HCT116 (cell line): ENCODE measurements at regions not wholly inside any gene's neighbourhood (a gene's known extent, or its start where the extent isn't known, plus 50 kb on each side); places are given as distances from the start of the nearest gene placed in this dataset.
A peak's percentile ranks its signal among the peaks of the same experiment; 100 is the strongest.

Experiments used
- ATAC-seq: fragments of 200-7000 bp; cut with Tn5 transposase; 2 replicates; pipeline ENCODE4 v1.9.1; 2020; ENCODE audit warnings: mild to moderate bottlenecking, moderate library complexity
- BruUV-seq: library from RNA; stranded (reverse); fragments of 400-500 nt; replicated peaks from 2 replicates; lab custom pipeline; 2021; lab: Mats Ljungman, UMichigan
- CTCF ChIA-PET: fragments of 300-600 bp; sonication (Branson Sonifier 250); formaldehyde crosslinking; loops from one replicate; lab custom pipeline; 2021; ENCODE audit warnings: antibody characterized with exemption; lab: Charles Lee
- POLR2A ChIA-PET: fragments of 300-600, 350-600 bp; sonication (Branson Sonifier 250); formaldehyde crosslinking; loops from one replicate; lab custom pipeline; 2021; ENCODE audit warnings: antibody characterized with exemption; lab: Charles Lee
- RAD21 ChIA-PET, 2 experiments: fragments of 300-600 bp; sonication (Branson Sonifier 250); formaldehyde crosslinking; loops; one replicate each; lab custom pipeline; 2023; ENCODE audit warnings: low total read pairs in 2 of 2; ENCODE audit not compliant: uncharacterized antibody in 2 of 2, unreplicated experiment in 2 of 2, low non-redundant PET in 1 of 2; lab: Charles Lee
- DNase-seq: peaks from one replicate; pipeline ENCODE4 v3.0.0-alpha.2; 2010; ENCODE audit warnings: low read depth, low spot score
- H2AFZ ChIP-seq: fragments of 200-600 bp; shearing (Covaris generic), sonication (generic); 2 replicates; pipeline ENCODE4 v1.6.1; 2017; ENCODE audit warnings: low read depth, mixed run types, mixed read lengths, antibody characterized with exemption, low read length; ENCODE audit not compliant: poor library complexity, severe bottlenecking
- H3K27ac ChIP-seq: 2 replicates; pipeline ENCODE4 v1.5.1; 2012; ENCODE audit warnings: low read depth, low read length
- H3K27me3 ChIP-seq: fragments of 200-600 bp; sonication (generic); 2 replicates; pipeline ENCODE4 v1.6.1; 2016; ENCODE audit warnings: mixed run types, low read length, mixed read lengths; ENCODE audit not compliant: insufficient read depth
- H3K36me3 ChIP-seq, 2 experiments: fragments of 200-500 bp in 1 of 2; fragments of 200-600 bp in 1 of 2; sonication (Bioruptor generic) in 1 of 2; sonication (generic) in 1 of 2; 2 replicates each; pipeline versions ENCODE4 v1.5.1 to v1.6.1; 2014 to 2016; ENCODE audit warnings: low read length in 2 of 2, inconsistent platforms in 1 of 2, mixed read lengths in 1 of 2, mixed run types in 1 of 2; ENCODE audit not compliant: insufficient read depth in 2 of 2, control insufficient read depth in 1 of 2
- H3K4me1 ChIP-seq, 2 experiments: fragments of 200-600 bp in 1 of 2; sonication (generic) in 1 of 2; 2 replicates each; pipeline versions ENCODE4 v1.5.1 to v1.6.1; 2012 to 2017; ENCODE audit warnings: low read length in 2 of 2, inconsistent platforms in 1 of 2, mild to moderate bottlenecking in 1 of 2, mixed read lengths in 1 of 2, mixed run types in 1 of 2, moderate library complexity in 1 of 2; ENCODE audit not compliant: insufficient read depth in 2 of 2, control insufficient read depth in 1 of 2
- H3K4me2 ChIP-seq: fragments of 200-600 bp; sonication (generic); 2 replicates; pipeline ENCODE4 v1.6.1; 2017; ENCODE audit warnings: mixed run types, low read length, mixed read lengths
- H3K4me3 ChIP-seq, 2 experiments: fragments of 200-600 bp in 1 of 2; sonication (generic) in 1 of 2; replicated peaks in 1 of 2; 2 replicates each; pipeline ENCODE4 v1.5.1; 2011 to 2016; ENCODE audit warnings: low read length in 2 of 2, control low read depth in 1 of 2, low read depth in 1 of 2, mild to moderate bottlenecking in 1 of 2, mixed read lengths in 1 of 2, mixed run types in 1 of 2
- H3K79me2 ChIP-seq: fragments of 200-600 bp; sonication (generic); 2 replicates; pipeline ENCODE4 v1.6.1; 2017; ENCODE audit warnings: mild to moderate bottlenecking, mixed run types, low read length, moderate library complexity, mixed read lengths; ENCODE audit not compliant: insufficient read depth
- H3K9ac ChIP-seq: fragments of 200-600 bp; sonication (generic); 2 replicates; pipeline ENCODE4 v1.6.1; 2016; ENCODE audit warnings: low read length, mixed read lengths
- H3K9me2 ChIP-seq: fragments of 200-600 bp; sonication (generic), shearing (Covaris generic); 2 replicates; pipeline ENCODE4 v1.6.1; 2017; ENCODE audit warnings: mixed run types, mild to moderate bottlenecking, moderate library complexity; ENCODE audit not compliant: insufficient read depth
- H3K9me3 ChIP-seq, 2 experiments: fragments of 200-500 bp in 1 of 2; fragments of 200-600 bp in 1 of 2; sonication (Bioruptor generic) in 1 of 2; sonication (generic) in 1 of 2; 2 replicates each; pipeline ENCODE4 v1.6.1; 2014 to 2017; ENCODE audit warnings: low read length in 2 of 2, mixed read lengths in 2 of 2, inconsistent platforms in 1 of 2, low read depth in 1 of 2, mild to moderate bottlenecking in 1 of 2, mixed run types in 1 of 2, moderate library complexity in 1 of 2; ENCODE audit not compliant: control insufficient read depth in 1 of 2, insufficient read depth in 1 of 2
- H4K20me1 ChIP-seq: fragments of 200-600 bp; sonication (generic), shearing (Covaris generic); 2 replicates; pipeline ENCODE4 v1.6.1; 2017; ENCODE audit warnings: mixed run types, mild to moderate bottlenecking, moderate library complexity; ENCODE audit not compliant: insufficient read depth
- CTCF ChIP-seq, 3 experiments: fragments of 200-600 bp in 1 of 3; sonication (generic) in 1 of 3; IDR thresholded peaks in 2 of 3; conservative IDR thresholded peaks in 1 of 3; 2 replicates each; pipeline ENCODE4 v1.5.1; 2012 to 2017; ENCODE audit warnings: low read depth in 2 of 3, low read length in 2 of 3, antibody characterized with exemption in 1 of 3, borderline replicate concordance in 1 of 3, control low read depth in 1 of 3, mild to moderate bottlenecking in 1 of 3, mixed read lengths in 1 of 3, mixed run types in 1 of 3, moderate library complexity in 1 of 3; ENCODE audit not compliant: insufficient read depth in 1 of 3
- EZH2phosphoT487 ChIP-seq: fragments of 200-600 bp; IDR thresholded peaks from 2 replicates; pipeline ENCODE4 v1.6.1; 2018; ENCODE audit warnings: antibody characterized with exemption, borderline replicate concordance
- FOSL1 ChIP-seq: IDR thresholded peaks from 2 replicates; pipeline ENCODE4 v1.6.1; 2012; ENCODE audit warnings: low read depth
- POLR2A ChIP-seq: IDR thresholded peaks from 2 replicates; pipeline ENCODE4 v1.7.0; 2011; ENCODE audit warnings: borderline replicate concordance; ENCODE audit not compliant: insufficient read depth, insufficient read length; ENCODE audit errors: extremely low read depth
- POLR2AphosphoS5 ChIP-seq: IDR thresholded peaks from 2 replicates; pipeline ENCODE4 v1.6.1; 2011; ENCODE audit warnings: mild to moderate bottlenecking, low read depth, low read length, moderate library complexity
- RAD21 ChIP-seq: IDR thresholded peaks from 2 replicates; pipeline ENCODE4 v1.6.1; 2012; ENCODE audit warnings: low read depth, mild to moderate bottlenecking
- REST ChIP-seq: IDR thresholded peaks from 2 replicates; pipeline ENCODE4 v1.6.1; 2012; ENCODE audit warnings: low read depth
- SIN3A ChIP-seq: IDR thresholded peaks from 2 replicates; pipeline ENCODE4 v1.6.1; 2012; ENCODE audit warnings: low read depth
- SRF ChIP-seq: IDR thresholded peaks from 2 replicates; pipeline ENCODE4 v1.6.1; 2012; ENCODE audit warnings: low read depth
- TCF7L2 ChIP-seq: IDR thresholded peaks from 2 replicates; pipeline ENCODE4 v1.7.0; 2011; ENCODE audit warnings: borderline replicate concordance, inconsistent platforms; ENCODE audit not compliant: insufficient read depth, insufficient read length; ENCODE audit errors: extremely low read depth
- YY1 ChIP-seq: IDR thresholded peaks from 2 replicates; pipeline ENCODE4 v1.6.1; 2011; ENCODE audit warnings: low read length, low read depth, moderate library complexity, mild to moderate bottlenecking; ENCODE audit not compliant: insufficient replicate concordance; ENCODE audit errors: extremely low read depth
- ZFX ChIP-seq: fragments of 450-650 bp; IDR thresholded peaks from 2 replicates; pipeline ENCODE4 v1.6.1; 2017
- ZNF274 ChIP-seq: fragments of 200-500 bp; sonication (Bioruptor generic); IDR thresholded peaks from 2 replicates; pipeline ENCODE4 v1.6.1; 2014; ENCODE audit warnings: mild to moderate bottlenecking, low read depth, low read length, inconsistent platforms
- intact Hi-C: fragments of 100-400 bp; cut with micrococcal nuclease; formaldehyde crosslinking; loops from 2 replicates; pipeline ENCODE4 v1.10.0; 2022

- RAD21 ChIA-PET, result no interaction called here
- H4K20me1 ChIP-seq, result no peaks in the 10 kb centered on the region
- no TSS peak for BruUV-seq
- TF ChIP-seq CTCF (IDR thresholded peaks at IDR 0.05 in 2 of 3, conservative IDR thresholded peaks at IDR 0.05 in 1 of 3; ENCODE audit: borderline replicate concordance in 1 of 3, insufficient read depth in 1 of 3, low read depth in 2 of 3, low read length in 2 of 3) (peak in 1 of 3 experiments; percentile 27; a peak in 2 of 6 replicates), SIN3A (no peak)
- H3K27ac ChIP-seq, result no peak overlapping the region
- H3K9me2 ChIP-seq, result no peaks in the 10 kb centered on the region
- H3K4me1 ChIP-seq, result no peaks in the 10 kb centered on the region
- no peaks in the 10 kb centered on the region for H3K9me3 ChIP-seq
- no peak overlapping the region for H3K9ac ChIP-seq
- H3K4me3 ChIP-seq, result no peak overlapping the region
- DNase-seq, result no peak
- no peak overlapping the region for H2AFZ ChIP-seq
- H3K4me2 ChIP-seq, result no peak overlapping the region
- no peaks in the 10 kb centered on the region for H3K27me3 ChIP-seq
- ATAC-seq, result no peak
- H3K79me2 ChIP-seq, result no peaks in the 10 kb centered on the region
- CTCF ChIA-PET, result no interaction called here
- intact Hi-C loops, result loop anchor here (5.0 kb wide), 1 partner anchor 295 kb away; no protein-coding TSS in a partner anchor
- H3K36me3 ChIP-seq, result no peaks in the 10 kb centered on the region
- POLR2A ChIA-PET, result no interaction called here
Observed at GRCh38 chrX:80282535-80282934, 137.7 kb upstream of the TENT5D start.

GRCh38 chrX:80285131-80285773 is 135.0 kb upstream of the TENT5D start:
- Histone ChIP-seq H4K20me1 (no peaks in the 10 kb centered on the region), H3K4me3 (no peak overlapping the region), H3K4me2 (no peak overlapping the region), H3K27ac (no peak overlapping the region), H3K36me3 (no peaks in the 10 kb centered on the region), H3K9ac (no peak overlapping the region), H3K9me3 (no peaks in the 10 kb centered on the region), H3K9me2 (no peaks in the 10 kb centered on the region), H3K27me3 (no peaks in the 10 kb centered on the region), H3K79me2 (no peaks in the 10 kb centered on the region), H3K4me1 (no peaks in the 10 kb centered on the region), H2AFZ (no peak overlapping the region)
- ChIA-PET CTCF (no interaction called here), RAD21 (no interaction called here), POLR2A (no interaction called here)
- DNase-seq (no peak), ATAC-seq (no peak)
- no TSS peak for BruUV-seq
- intact Hi-C loops, result no loop called here
- TF ChIP-seq SIN3A (no peak), POLR2AphosphoS5 (no peak), RAD21 (peak; percentile 12; the same call in 1 of the 2 replicates), REST (no peak), TCF7L2 (no peak), POLR2A (no peak), EZH2phosphoT487 (no peak), FOSL1 (no peak), SRF (no peak), YY1 (no peak), ZFX (no peak), ZNF274 (no peak)
